GM19455 (cell line): ENCODE measurements at regions not wholly inside any gene's neighbourhood (a gene's known extent, or its start where the extent isn't known, plus 50 kb on each side); places are given as distances from the start of the nearest gene placed in this dataset.
A peak's percentile ranks its signal among the peaks of the same experiment; 100 is the strongest.

Experiments used
- ATAC-seq: cut with Tn5 transposase; IDR thresholded peaks from one replicate; pipeline ENCODE4 v1.9.1; 2021; ENCODE audit not compliant: unreplicated experiment

DNA sequence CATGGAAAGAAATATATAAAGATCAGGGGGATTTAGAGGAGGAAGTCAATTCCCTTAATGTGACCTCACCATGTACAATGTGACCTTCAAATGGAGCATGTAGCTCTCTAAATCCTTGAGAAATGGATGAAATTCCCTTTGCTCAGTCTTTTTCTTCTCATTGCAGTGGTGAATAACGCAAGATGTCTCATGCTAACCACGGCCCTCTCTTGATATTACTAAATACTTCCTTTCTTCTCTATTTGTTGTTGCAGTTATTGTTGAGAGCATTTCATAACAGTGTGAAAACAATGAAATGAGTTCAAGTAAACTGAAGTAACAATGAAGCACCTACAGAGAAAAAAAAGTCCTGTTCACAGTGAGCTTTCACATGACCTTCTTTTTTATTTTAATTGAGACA lies 55.6 kb downstream of the ZNF281 start:
- peak; percentile 62 for ATAC-seq

DNA sequence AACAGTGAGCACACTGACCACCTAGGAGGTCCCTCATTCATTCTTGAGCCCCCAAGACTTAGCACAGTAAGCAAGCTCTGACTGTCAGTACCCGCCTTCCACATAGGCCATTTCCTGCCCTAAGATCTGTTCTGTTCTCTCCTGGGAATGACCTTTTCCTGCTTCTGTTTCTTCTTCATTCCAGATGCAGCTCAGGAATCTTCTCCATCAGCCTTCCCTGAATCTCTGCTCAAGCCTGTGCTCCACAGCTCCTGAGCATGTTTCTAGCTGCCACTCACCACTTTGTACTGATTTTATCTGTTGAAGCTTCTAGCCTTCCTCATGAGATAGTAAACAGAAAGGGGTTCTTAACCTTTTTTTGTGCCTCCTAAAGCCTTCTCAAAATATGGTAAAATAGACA lies 56.6 kb downstream of the ZNF281 start:
- ATAC-seq: no peak

DNA sequence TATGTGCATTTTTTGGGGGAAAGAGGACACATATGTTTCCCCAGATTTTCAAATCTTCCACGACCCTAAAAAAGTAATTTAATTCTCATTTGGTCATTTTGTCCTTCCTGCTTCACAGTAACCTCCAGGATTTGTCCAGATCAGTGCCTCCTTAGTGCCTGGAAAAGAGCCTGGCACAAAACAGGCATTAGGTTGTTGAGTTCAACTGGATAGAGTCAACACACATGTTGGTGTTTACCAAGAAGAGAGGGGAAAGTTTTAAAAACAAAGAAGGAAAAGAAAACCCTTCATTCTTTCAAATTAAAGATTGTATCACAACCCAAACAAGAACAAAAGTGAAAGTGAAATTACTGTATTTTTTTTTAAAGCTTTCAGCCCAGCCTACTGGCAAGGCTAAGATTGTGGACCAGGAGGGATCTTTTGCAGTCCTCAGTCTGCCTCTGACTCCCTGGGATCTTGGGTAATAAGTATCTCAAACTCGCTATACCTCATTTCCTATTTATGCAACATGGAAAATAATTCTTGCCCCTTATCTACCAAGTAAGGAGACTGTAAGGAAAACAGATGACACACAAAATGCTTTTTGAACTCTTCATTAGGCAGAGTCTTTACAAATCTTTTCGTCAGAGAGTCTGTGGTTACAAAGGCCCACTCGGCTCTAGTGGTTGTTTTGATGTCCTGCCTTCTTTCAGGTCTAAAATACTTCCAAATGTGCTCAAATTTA lies 57.8 kb downstream of the ZNF281 start:
- ATAC-seq: peak; percentile 61

DNA sequence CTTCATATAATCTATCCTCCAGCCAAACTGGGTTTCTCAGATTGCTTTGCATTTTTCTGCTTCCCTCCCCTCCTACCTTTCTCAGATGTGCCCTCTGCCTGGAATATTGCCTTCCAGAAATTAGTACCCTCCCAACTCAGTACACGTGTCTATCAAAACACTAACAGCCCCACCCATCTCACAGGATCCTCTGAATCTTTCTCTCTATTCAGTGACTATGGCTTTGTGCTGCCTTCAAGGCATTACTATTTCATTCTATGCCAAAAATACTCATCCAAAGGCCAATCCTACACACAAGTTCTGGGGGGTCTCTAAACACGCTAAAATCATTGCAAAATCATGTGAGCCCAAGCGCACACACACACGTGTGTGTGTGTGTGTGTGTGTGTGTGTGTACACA lies 58.4 kb downstream of the ZNF281 start:
- ATAC-seq: no peak

DNA sequence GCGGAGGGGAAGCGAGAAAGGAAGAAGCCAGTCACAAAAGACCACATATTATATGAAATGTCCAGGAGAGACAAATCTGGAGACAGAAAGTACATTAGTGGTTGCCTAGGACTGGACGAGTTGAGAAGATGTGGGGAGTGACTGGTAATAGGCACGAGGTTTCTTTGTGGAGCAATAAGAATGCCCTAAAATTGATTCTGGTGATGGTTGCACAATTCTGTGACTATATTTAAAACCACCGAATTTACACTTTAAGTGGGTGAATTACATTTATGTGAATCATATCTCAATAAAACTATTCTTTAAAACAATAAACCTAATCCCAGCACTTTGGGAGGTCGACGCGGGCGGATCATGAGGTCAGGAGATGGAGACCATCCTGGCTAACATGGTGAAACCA lies 63.1 kb downstream of the ZNF281 start:
- ATAC-seq: no peak

DNA sequence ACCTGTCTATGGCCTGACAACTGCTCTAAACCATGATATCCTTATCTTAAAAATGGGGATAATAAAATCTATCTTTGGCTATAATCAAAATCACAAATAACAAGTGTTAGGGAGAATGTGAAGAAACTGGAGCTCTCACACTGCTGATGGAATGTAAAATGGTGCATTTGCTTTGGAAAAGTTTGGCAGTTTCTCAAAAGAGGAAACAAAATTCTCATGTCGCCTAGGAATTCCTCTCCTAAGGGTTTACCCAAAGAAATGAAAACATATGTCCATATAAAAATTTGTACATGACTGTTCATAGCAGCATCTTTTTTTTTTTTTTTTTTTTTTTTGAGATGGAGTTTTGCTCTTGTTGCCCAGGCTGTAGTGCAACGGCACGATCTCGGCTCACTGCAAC lies 64.3 kb downstream of the ZNF281 start:
- ATAC-seq: no peak

DNA sequence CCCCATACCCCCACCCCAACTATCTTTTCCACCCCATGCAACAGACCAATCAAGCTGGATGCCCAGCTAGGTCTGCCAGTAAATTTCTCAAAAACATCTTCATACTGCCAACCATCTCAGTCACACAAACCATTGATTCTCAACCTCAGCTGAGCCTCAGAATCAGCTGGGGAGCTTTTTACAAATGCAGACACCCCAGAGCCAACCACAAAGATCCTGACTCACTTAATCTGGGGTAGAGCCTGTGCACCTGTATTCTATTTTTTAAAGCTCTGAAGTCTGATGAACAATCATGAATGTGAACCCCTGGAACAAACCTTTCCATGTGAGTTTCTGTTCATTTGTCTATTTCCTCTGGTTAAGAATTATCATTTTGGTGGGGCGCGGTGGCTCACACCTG lies 66.0 kb downstream of the ZNF281 start:
- ATAC-seq: no peak

DNA sequence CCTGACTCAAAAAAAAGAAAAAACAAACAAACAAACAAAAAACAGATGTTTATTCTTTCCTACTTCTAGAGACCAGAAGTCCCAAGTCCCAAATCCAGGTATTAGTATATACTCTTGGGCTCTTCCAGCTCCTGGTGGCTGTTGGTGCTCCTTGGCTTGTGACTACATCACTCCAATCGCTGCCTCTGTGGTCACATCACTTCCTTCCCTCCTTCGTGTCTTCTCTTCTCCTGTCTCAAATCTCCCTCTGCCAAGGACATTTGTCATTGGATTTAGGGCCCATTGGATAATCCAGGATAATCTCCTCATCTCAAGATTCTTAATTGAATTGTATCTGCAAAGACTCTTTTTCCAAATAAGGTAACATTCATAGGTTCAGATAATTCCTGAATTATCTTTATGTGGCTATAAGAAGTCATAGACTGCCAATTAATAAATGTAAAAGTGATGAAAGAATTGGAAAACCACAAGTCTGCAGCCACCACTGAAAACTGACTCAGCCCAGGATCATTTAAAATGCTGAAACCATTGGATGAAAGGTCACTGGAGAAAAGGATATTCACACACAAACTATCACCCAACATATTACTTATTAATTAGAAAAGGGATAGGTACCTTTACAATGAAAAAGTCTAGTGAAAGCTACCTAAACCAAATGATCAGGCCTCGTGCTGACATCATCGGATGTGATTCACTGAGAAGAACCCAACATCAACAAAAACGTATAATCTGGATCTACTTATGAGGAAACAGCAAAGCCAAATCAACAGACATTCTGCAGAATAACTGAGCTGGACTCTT lies 67.1 kb downstream of the ZNF281 start:
- ATAC-seq: no peak

DNA sequence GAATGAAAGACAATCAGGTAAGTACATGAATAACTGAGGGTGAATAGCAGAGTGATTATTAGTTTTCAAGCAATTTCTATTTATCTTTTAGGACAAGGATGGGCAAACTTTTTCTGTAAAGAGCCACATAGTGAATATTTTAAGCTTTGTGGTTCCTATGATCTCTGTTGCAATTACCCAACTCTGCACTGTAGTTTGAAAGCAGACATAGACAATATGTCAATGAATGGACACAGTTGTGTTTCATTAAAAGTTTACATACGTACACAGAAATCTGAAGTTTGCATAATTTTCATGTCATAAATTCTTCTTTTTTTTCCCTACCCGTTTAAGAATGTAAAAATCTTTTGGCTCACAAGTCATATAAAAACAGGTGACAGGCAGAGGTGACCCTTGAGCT lies 71.4 kb downstream of the ZNF281 start:
- ATAC-seq: no peak

DNA sequence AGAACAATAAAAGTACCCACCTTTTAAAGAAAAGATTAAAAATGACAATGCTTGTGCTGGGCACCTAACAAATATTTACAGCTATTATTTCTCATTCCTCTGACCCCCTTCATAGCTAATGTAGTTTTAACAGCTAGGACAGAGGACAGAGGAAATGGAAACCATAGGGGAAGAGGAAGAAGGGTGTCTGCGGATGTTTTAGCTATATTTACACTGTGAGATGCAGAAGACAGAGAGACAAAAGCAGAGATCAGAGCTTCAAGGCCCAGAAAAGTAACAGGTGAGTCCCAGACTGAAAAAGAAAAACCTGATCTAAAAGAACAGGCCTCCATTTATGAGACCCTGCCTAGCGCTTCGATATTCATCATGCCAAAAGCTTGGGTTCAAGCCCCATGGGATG lies 72.0 kb downstream of the ZNF281 start:
- ATAC-seq: no peak

DNA sequence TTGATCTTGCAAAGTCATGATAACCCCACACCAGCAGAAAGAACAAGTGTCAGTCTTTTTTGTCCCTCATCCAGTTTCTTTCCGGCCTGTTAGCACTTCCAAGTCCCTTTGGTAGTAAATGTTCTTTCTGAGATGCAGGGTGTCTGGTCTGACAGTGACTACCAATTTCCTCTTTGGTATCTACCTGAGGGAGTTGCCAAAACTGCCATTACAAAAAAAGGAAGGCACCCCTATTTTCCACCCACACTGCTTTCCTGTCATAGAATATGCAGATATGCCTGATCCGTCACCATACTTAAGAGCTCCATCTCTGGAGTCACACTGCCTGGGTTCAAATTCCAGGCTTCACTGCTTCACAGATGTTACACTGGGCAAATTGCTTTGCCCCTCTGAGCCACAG lies 72.4 kb downstream of the ZNF281 start:
- no peak for ATAC-seq

DNA sequence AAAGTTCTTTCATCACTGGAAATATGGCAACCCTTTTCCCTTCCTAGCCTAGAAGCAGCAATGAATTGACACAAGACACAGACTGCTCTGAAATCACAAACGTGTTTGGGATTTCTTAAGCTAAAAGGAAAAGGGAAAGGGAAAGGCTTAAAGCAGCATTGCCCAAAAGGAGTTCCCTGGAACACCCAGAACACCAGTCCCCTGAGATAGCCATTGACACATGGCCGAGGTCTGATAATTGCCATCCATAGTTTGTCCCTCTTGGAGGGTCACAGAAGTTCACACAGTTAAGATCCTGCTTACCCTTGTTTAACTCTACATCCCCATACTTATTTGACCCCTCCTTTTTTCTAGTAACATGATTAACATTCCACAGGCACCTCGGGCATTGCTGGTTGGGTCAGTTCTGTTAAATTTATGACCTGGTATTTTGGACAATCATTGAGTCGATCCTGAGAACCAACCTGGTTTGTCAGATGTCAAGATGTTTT lies 72.9 kb downstream of the ZNF281 start:
- no peak for ATAC-seq

DNA sequence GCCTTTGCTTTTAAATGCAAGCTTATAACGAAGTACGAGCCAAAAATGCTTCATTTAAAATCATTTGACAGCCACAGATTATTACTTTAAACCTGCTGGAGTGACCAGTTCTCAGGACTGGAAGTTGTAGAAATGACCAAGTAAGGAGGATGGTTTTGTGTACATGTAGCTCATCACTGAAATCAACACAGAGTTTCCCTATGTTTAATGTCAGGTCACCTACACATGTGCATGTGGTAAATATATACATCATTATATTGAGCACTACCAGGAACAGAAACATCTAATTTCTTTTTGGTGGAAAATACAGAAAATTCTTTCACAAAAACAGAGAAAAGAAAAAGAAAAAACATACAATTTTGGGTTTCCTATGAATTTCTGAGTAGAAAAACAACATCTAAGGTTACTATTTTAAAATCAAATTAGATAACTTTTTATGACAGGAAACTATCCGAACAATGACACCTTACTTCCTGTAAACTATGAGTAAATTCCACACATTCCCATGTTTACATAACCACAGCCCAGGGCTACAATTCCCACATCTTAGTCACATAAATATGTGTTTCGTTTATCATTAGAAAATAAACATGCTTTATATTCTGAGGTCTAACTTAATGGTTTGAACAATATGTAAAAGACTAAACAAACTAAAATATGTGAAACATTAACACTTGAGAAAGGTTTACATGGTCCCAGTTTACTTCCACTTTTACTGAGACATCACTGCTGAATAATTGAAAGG lies 73.6 kb downstream of the ZNF281 start:
- ATAC-seq: no peak

DNA sequence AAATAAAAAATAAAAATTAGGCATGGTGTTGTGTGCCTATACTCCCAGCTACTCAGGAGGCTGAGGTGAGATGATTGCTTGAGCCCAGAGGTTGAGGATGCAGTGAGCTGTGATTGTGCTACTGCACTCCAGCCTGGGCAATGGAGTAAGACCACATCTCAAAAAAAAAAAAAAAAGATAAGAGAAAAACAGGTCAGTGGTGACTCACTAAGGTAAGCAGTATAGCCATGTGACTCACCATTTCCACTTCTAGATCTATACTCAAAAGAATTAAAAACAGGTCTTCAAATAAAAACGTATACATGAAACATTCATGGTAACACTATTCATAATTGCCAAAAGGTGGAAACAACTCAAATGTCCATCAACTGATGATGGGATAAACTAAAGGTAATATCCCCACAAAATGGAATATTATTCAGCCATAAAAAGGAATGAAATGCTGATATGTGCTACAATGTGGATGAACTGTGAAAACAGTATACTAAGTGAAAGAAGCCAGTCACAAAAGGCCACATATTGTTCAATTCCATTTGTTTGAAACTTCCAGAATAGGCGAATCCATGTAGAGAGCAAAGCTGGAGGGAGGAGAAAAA lies 75.1 kb downstream of the ZNF281 start:
- no peak for ATAC-seq

DNA sequence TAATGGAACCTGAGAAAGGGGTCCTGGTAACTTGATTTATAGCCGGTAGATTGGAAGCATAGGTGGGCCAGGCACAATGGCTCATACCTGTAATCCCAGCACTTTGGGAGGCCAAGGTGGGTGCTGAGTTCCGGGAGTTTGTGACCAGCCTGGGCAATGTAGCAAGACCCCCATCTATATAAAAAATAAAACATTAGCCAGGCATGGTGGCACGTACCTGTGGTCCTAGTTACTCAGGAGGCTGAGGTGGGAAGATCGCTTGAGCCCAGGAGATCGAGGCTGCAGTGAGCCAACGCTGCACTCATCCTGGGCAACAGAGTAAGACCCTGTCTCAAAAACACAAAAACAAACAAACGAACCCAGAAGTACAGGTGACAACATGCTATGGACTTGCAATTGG lies 76.5 kb downstream of the ZNF281 start:
- ATAC-seq: no peak

DNA sequence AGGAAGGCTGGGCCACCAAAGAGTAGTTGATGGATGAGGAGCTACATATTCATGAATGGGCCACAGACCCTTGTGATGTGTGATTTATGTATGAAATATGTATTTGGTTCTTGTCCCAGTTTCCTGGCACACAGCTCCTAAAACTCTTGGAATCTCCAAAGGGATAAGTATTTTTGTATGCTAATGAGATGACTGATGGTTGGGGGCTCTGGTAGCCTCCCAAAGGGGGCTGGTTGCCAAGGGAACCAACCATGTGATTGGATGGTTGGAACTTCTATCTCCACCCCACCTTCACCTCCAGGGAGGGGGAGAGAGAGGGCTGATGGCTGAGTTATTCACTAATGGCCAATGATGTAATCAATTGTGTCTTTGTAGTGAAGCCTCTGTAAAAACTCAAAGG lies 77.1 kb downstream of the ZNF281 start:
- ATAC-seq: no peak

DNA sequence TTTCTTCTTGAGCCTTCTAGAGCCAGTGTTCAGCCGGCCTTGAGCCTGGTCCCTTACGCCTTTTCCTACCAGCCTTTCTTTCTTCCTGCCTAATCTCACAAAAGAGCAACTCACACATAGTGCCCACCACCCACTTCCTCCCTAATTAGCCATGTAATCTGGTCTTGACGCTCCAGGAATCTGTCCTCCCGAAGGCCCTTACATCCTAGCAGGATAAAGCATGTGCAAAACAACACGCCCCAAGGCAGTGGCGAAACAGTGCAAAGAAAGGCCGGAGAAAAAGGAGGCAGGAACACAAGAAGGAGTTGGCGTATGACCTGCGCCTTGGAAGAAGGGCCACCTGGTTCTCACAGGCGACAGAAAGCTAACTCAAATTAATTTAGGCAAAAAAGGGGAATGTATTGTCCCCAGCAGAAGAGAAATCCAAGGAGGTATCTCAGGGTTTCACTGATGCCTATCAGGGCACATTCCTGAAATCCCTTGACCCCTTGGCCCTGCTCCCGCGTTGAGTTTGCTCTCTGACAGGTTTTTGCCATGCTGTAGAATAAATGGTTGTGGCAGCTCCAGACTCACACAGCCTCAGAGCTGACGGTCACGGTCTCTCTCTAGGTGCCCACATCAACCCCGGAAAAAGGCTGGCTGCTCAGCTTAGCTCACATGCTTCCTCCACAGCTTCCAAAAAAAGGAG lies 79.0 kb downstream of the ZNF281 start:
- ATAC-seq: no peak

DNA sequence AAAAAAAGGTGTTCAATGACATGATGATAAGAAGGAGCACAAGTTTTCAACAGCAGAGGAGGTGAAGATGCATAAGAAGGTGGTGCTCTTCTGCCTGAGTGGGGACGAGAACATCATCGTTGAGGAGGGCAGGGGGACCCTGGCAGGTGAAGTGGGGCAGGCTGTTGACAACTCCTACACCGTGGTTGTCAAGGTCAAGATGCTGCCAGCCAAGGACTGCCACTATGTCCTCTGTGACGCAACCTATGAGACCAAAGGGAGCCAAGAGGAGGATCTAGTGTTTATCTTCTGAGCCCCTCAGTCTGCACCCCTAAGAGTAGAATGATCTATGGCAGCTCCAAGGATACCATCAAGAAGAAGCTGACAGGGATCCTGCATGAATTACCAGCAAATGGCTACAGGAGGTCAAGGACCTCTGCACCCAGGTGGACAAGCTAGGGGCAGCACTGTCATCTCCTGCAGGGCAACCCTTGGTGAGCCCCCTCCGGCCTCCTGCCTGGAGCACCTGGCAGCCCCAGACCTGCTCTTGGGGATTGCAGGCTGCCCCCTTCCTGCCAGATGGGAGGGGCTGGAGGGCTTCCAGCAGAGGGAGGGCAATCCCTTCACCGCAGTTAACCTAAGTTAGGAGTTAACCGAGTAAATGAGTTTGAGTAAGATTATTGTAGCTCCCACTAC lies 80.5 kb downstream of the ZNF281 start:
- ATAC-seq: no peak

DNA sequence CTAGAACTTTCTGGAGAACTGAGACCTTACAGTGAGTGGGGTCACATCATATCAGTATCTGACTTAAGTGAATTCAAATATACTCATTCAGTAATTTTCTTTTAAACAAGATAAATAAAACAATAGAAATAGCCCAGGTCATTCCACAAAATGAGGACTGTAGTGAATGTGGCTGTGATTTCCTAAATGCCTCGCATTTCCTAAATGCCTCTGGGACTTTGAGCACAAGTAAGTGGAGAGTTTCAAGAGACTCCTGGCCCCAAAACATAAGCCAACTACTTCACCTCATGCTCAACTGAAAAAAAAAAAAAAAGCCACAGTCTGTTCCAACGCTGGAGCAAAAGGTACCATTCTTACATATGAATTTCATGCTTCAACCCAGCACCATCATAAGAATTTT lies 81.5 kb downstream of the ZNF281 start:
- ATAC-seq: no peak

DNA sequence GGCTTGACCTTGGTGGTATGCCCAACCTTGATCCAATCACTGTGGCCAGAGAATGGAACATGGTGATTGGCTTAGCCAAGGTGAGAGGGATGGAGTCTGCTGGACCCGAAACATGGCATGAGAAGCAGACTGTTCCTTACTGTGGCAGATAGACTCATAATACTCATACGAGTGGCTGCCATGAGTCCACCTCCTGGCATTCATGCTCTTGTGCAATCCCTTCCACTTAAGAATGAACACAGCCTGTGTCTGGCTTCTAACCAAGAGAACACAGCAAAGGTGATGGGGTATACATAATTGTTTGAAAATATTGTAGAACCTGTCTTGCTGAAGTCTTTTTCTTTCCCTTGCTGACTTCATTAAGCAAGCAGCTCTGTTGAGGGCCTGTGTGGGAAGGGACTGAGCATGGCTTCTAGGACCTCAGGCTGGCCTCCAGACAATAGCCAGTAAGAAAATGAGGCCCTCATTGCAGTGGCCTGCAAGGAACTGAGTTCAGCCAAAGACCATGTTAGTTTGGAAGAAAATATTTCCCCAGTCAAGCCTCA lies 85.9 kb downstream of the ZNF281 start:
- no peak for ATAC-seq
